Suprapubic skin (tissue), 4 donors: ENCODE measurements at regions not wholly inside any gene's neighbourhood (a gene's known extent, or its start where the extent isn't known, plus 50 kb on each side); places are given as distances from the start of the nearest gene placed in this dataset.

Experiments
- EP300 ChIP-seq: sonication (generic); formaldehyde crosslinking; IDR thresholded peaks from one replicate; pipeline ENCODE4 v1.6.1; 2017; ENCODE audit warnings: antibody characterized with exemption
- POLR2A ChIP-seq, 2 donors: fragments of 450-650 bp; IDR thresholded peaks; one replicate each; pipeline ENCODE4 v1.6.1; 2017; ENCODE audit warnings: antibody characterized with exemption in 2 of 2, mild to moderate bottlenecking in 2 of 2, moderate library complexity in 2 of 2
- POLR2AphosphoS5 ChIP-seq, 3 donors: sonication (generic); formaldehyde crosslinking; IDR thresholded peaks; one replicate each; pipeline ENCODE4 v1.6.1; 2017; ENCODE audit warnings: antibody characterized with exemption in 3 of 3
- TF ChIP-seq, protein P1 (sequence below), 2 donors: fragments of 200-600 bp in 1 of 2; fragments of 450-650 bp in 1 of 2; sonication (generic) in 1 of 2; IDR thresholded peaks; one replicate each; pipeline ENCODE4 v1.5.1; 2016 to 2019; ENCODE audit warnings: antibody characterized with exemption in 2 of 2, mild to moderate bottlenecking in 1 of 2, moderate library complexity in 1 of 2

- TF ChIP-seq, protein P1, sequence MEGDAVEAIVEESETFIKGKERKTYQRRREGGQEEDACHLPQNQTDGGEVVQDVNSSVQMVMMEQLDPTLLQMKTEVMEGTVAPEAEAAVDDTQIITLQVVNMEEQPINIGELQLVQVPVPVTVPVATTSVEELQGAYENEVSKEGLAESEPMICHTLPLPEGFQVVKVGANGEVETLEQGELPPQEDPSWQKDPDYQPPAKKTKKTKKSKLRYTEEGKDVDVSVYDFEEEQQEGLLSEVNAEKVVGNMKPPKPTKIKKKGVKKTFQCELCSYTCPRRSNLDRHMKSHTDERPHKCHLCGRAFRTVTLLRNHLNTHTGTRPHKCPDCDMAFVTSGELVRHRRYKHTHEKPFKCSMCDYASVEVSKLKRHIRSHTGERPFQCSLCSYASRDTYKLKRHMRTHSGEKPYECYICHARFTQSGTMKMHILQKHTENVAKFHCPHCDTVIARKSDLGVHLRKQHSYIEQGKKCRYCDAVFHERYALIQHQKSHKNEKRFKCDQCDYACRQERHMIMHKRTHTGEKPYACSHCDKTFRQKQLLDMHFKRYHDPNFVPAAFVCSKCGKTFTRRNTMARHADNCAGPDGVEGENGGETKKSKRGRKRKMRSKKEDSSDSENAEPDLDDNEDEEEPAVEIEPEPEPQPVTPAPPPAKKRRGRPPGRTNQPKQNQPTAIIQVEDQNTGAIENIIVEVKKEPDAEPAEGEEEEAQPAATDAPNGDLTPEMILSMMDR (IDR thresholded peaks at IDR 0.05), result no peak
- TF ChIP-seq POLR2A (IDR thresholded peaks at IDR 0.05) (no peak), EP300 (no peak), POLR2AphosphoS5 (IDR thresholded peaks at IDR 0.05) (no peak)
These were observed 521.3 kb upstream of the JARID2 start for GRCh38 chr6:14724549-14724948.
